DND-41 (cell line): ENCODE measurements at regions not wholly inside any gene's neighbourhood (a gene's known extent, or its start where the extent isn't known, plus 50 kb on each side); places are given as distances from the start of the nearest gene placed in this dataset.

Source experiments
- EZH2 ChIP-seq: IDR thresholded peaks from 3 replicates; pipeline ENCODE4 v1.6.1; 2012; ENCODE audit warnings: borderline replicate concordance, low read depth, mild to moderate bottlenecking, moderate library complexity, low read length, inconsistent platforms; ENCODE audit not compliant: severe bottlenecking
- TF ChIP-seq, protein P1 (sequence below): IDR thresholded peaks from 2 replicates; pipeline ENCODE4 v1.5.1; 2012; ENCODE audit warnings: borderline replicate concordance, low read length, moderate library complexity, mild to moderate bottlenecking; ENCODE audit not compliant: poor library complexity, severe bottlenecking; ENCODE audit errors: extremely low read depth

DNA sequence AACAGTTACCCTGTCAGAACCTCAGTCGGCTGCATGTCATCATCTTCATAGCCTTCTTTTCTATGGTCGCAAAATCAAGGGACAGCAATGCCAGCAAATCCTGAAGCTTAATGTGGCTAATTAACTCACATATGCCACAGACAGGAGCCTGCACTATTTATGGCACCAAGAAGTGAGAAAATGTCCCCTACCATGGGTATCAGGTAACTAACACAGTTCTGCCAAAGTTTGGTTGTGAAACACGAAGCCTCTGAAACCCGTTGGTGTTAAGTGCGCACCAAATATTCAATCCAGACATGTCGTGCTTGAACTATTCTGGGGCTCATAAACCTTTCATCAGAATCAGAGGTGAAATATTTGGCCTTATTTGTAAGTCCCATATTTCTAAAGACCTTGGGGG is 63.3 kb downstream of the EVX1 start:
- TF ChIP-seq, protein P1, sequence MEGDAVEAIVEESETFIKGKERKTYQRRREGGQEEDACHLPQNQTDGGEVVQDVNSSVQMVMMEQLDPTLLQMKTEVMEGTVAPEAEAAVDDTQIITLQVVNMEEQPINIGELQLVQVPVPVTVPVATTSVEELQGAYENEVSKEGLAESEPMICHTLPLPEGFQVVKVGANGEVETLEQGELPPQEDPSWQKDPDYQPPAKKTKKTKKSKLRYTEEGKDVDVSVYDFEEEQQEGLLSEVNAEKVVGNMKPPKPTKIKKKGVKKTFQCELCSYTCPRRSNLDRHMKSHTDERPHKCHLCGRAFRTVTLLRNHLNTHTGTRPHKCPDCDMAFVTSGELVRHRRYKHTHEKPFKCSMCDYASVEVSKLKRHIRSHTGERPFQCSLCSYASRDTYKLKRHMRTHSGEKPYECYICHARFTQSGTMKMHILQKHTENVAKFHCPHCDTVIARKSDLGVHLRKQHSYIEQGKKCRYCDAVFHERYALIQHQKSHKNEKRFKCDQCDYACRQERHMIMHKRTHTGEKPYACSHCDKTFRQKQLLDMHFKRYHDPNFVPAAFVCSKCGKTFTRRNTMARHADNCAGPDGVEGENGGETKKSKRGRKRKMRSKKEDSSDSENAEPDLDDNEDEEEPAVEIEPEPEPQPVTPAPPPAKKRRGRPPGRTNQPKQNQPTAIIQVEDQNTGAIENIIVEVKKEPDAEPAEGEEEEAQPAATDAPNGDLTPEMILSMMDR: no peak
- no peak for TF ChIP-seq EZH2
